ENCODE measurements at regions not wholly inside any gene's neighbourhood (a gene's known extent, or its start where the extent isn't known, plus 50 kb on each side); places are given as distances from the start of the nearest gene placed in this dataset.
"Not testable (repeated sequence)": the region's sequence is repeated elsewhere in the genome, so short reads cannot be mapped to it uniquely, and the experiment has no call there.

- WGBS (ENCODE audit: insufficient coverage, insufficient read length), result 100% methylated on average over 1 of the region's 1 CpG
- Histone ChIP-seq H3K9me3 (ENCODE audit: control insufficient read depth, insufficient read depth, low read length) (no peaks in the 10 kb centered on the region), H3K36me3 (ENCODE audit: control insufficient read depth, insufficient read depth, low read length) (no peaks in the 10 kb centered on the region; the same call in 1 of the 2 replicates), H3K4me1 (ENCODE audit: control insufficient read depth, insufficient read depth, low read length) (no peaks in the 10 kb centered on the region), H3K27me3 (ENCODE audit: control insufficient read depth, insufficient read depth, low read length) (no peaks in the 10 kb centered on the region), H3K27ac (ENCODE audit: low read length) (no peak overlapping the region), H3K4me3 (ENCODE audit: low read length) (no peak overlapping the region)
- DNase-seq (ENCODE audit: low read depth, low spot score), result no peak
Measured at GRCh38 chr1:229854620-229855019, 212.4 kb upstream of the GALNT2 start.

- WGBS (ENCODE audit: insufficient coverage, insufficient read length), result no CpG with 5 or more reads among the region's 7 CpGs
- no peaks in the 10 kb centered on the region for H3K4me1 ChIP-seq (ENCODE audit: control insufficient read depth, insufficient read depth, low read length)
- H3K36me3 ChIP-seq (ENCODE audit: control insufficient read depth, insufficient read depth, low read length), result no peaks in the 10 kb centered on the region; the same call in 1 of the 2 replicates
- H3K27ac ChIP-seq (ENCODE audit: low read length), result no peak overlapping the region
- no peaks in the 10 kb centered on the region for H3K27me3 ChIP-seq (ENCODE audit: control insufficient read depth, insufficient read depth, low read length)
- H3K4me3 ChIP-seq (ENCODE audit: low read length), result no peak overlapping the region
- DNase-seq (ENCODE audit: low read depth, low spot score), result no peak
- no peaks in the 10 kb centered on the region for H3K9me3 ChIP-seq (ENCODE audit: control insufficient read depth, insufficient read depth, low read length)
Measured at GRCh38 chr1:229856009-229856650, 210.9 kb upstream of the GALNT2 start.

- WGBS (ENCODE audit: insufficient coverage, insufficient read length), result no CpG with 5 or more reads among the region's 4 CpGs
- Histone ChIP-seq H3K9me3 (ENCODE audit: control insufficient read depth, insufficient read depth, low read length) (no peaks in the 10 kb centered on the region), H3K4me1 (ENCODE audit: control insufficient read depth, insufficient read depth, low read length) (peaks cover 2% of the 10 kb centered on the region; the same call in 1 of the 2 replicates), H3K27ac (ENCODE audit: low read length) (no peak overlapping the region), H3K36me3 (ENCODE audit: control insufficient read depth, insufficient read depth, low read length) (no peaks in the 10 kb centered on the region; the same call in 1 of the 2 replicates), H3K27me3 (ENCODE audit: control insufficient read depth, insufficient read depth, low read length) (no peaks in the 10 kb centered on the region), H3K4me3 (ENCODE audit: low read length) (no peak overlapping the region)
- DNase-seq (ENCODE audit: low read depth, low spot score), result no peak
Measured at GRCh38 chr1:229857585-229857984, 209.5 kb upstream of the GALNT2 start.

GRCh38 chr1:229859026-229859425 lies 208.0 kb upstream of the GALNT2 start:
- Histone ChIP-seq H3K9me3 (ENCODE audit: control insufficient read depth, insufficient read depth, low read length) (no peaks in the 10 kb centered on the region), H3K27me3 (ENCODE audit: control insufficient read depth, insufficient read depth, low read length) (no peaks in the 10 kb centered on the region), H3K4me3 (ENCODE audit: low read length) (no peak overlapping the region), H3K4me1 (ENCODE audit: control insufficient read depth, insufficient read depth, low read length) (peaks cover 2% of the 10 kb centered on the region; the same call in 1 of the 2 replicates), H3K27ac (ENCODE audit: low read length) (no peak overlapping the region), H3K36me3 (ENCODE audit: control insufficient read depth, insufficient read depth, low read length) (no peaks in the 10 kb centered on the region; the same call in 1 of the 2 replicates)
- no peak for DNase-seq (ENCODE audit: low read depth, low spot score)
- no CpG with 5 or more reads among the region's 5 CpGs for WGBS (ENCODE audit: insufficient coverage, insufficient read length)

- no CpG with 5 or more reads among the region's 6 CpGs for WGBS (ENCODE audit: insufficient coverage, insufficient read length)
- no peaks in the 10 kb centered on the region for H3K9me3 ChIP-seq (ENCODE audit: control insufficient read depth, insufficient read depth, low read length)
Measured at GRCh38 chr1:229860926-229861325, 206.1 kb upstream of the GALNT2 start.

GRCh38 chr1:229862017-229862774 lies 204.8 kb upstream of the GALNT2 start:
- Histone ChIP-seq H3K4me1 (ENCODE audit: control insufficient read depth, insufficient read depth, low read length) (peaks cover 2% of the 10 kb centered on the region; the same call in 1 of the 2 replicates), H3K4me3 (ENCODE audit: low read length) (no peak overlapping the region), H3K27me3 (ENCODE audit: control insufficient read depth, insufficient read depth, low read length) (no peaks in the 10 kb centered on the region), H3K27ac (ENCODE audit: low read length) (no peak overlapping the region), H3K9me3 (ENCODE audit: control insufficient read depth, insufficient read depth, low read length) (no peaks in the 10 kb centered on the region), H3K36me3 (ENCODE audit: control insufficient read depth, insufficient read depth, low read length) (no peaks in the 10 kb centered on the region; the same call in 1 of the 2 replicates)
- 100% methylated on average over 3 of the region's 15 CpGs for WGBS (ENCODE audit: insufficient coverage, insufficient read length)
- DNase-seq (ENCODE audit: low read depth, low spot score), result no peak

More at GRCh38 chr1:229860926-229861325, 206.1 kb upstream of the GALNT2 start:
- Histone ChIP-seq H3K27me3 (ENCODE audit: control insufficient read depth, insufficient read depth, low read length) (no peaks in the 10 kb centered on the region), H3K4me1 (ENCODE audit: control insufficient read depth, insufficient read depth, low read length) (peaks cover 2% of the 10 kb centered on the region; the same call in 1 of the 2 replicates), H3K27ac (ENCODE audit: low read length) (no peak overlapping the region), H3K4me3 (ENCODE audit: low read length) (no peak overlapping the region), H3K36me3 (ENCODE audit: control insufficient read depth, insufficient read depth, low read length) (no peaks in the 10 kb centered on the region; the same call in 1 of the 2 replicates)
- no peak for DNase-seq (ENCODE audit: low read depth, low spot score)

- WGBS (ENCODE audit: insufficient coverage, insufficient read length), result no CpG with 5 or more reads among the region's 16 CpGs
- H3K27me3 ChIP-seq (ENCODE audit: control insufficient read depth, insufficient read depth, low read length), result no peaks in the 10 kb centered on the region
- no peak for DNase-seq (ENCODE audit: low read depth, low spot score)
Measured at GRCh38 chr1:229863651-229864545, 203.1 kb upstream of the GALNT2 start.

GRCh38 chr1:229864686-229865230 lies 202.3 kb upstream of the GALNT2 start:
- Histone ChIP-seq H3K9me3 (ENCODE audit: control insufficient read depth, insufficient read depth, low read length) (no peaks in the 10 kb centered on the region), H3K4me1 (ENCODE audit: control insufficient read depth, insufficient read depth, low read length) (peaks cover 2% of the 10 kb centered on the region; the same call in 1 of the 2 replicates), H3K36me3 (ENCODE audit: control insufficient read depth, insufficient read depth, low read length) (no peaks in the 10 kb centered on the region), H3K4me3 (ENCODE audit: low read length) (no peak overlapping the region), H3K27me3 (ENCODE audit: control insufficient read depth, insufficient read depth, low read length) (no peaks in the 10 kb centered on the region), H3K27ac (ENCODE audit: low read length) (no peak overlapping the region)
- WGBS (ENCODE audit: insufficient coverage, insufficient read length), result no CpG with 5 or more reads among the region's 15 CpGs
- no peak for DNase-seq (ENCODE audit: low read depth, low spot score)

More at GRCh38 chr1:229863651-229864545, 203.1 kb upstream of the GALNT2 start:
- H3K27ac ChIP-seq (ENCODE audit: low read length), result no peak overlapping the region
- no peaks in the 10 kb centered on the region; the same call in 1 of the 2 replicates for H3K36me3 ChIP-seq (ENCODE audit: control insufficient read depth, insufficient read depth, low read length)
- H3K9me3 ChIP-seq (ENCODE audit: control insufficient read depth, insufficient read depth, low read length), result no peaks in the 10 kb centered on the region
- peaks cover 2% of the 10 kb centered on the region; the same call in 1 of the 2 replicates for H3K4me1 ChIP-seq (ENCODE audit: control insufficient read depth, insufficient read depth, low read length)
- H3K4me3 ChIP-seq (ENCODE audit: low read length), result no peak overlapping the region

- not testable (repeated sequence) for H3K9me3 ChIP-seq (ENCODE audit: control insufficient read depth, insufficient read depth, low read length); H3K27ac ChIP-seq (ENCODE audit: low read length); H3K36me3 ChIP-seq (ENCODE audit: control insufficient read depth, insufficient read depth, low read length); H3K27me3 ChIP-seq (ENCODE audit: control insufficient read depth, insufficient read depth, low read length); H3K4me3 ChIP-seq (ENCODE audit: low read length); H3K4me1 ChIP-seq (ENCODE audit: control insufficient read depth, insufficient read depth, low read length); DNase-seq (ENCODE audit: low read depth, low spot score)
- no CpG with 5 or more reads among the region's 32 CpGs for WGBS (ENCODE audit: insufficient coverage, insufficient read length)
Measured at GRCh38 chr1:229865321-229865720, 201.7 kb upstream of the GALNT2 start.

- DNase-seq (ENCODE audit: low read depth, low spot score), result no peak
- H3K9me3 ChIP-seq (ENCODE audit: control insufficient read depth, insufficient read depth, low read length), result no peaks in the 10 kb centered on the region
- WGBS (ENCODE audit: insufficient coverage, insufficient read length), result no CpG with 5 or more reads among the region's 3 CpGs
- no peaks in the 10 kb centered on the region for H3K4me1 ChIP-seq (ENCODE audit: control insufficient read depth, insufficient read depth, low read length)
- H3K4me3 ChIP-seq (ENCODE audit: low read length), result no peak overlapping the region
- H3K27me3 ChIP-seq (ENCODE audit: control insufficient read depth, insufficient read depth, low read length), result no peaks in the 10 kb centered on the region
- H3K27ac ChIP-seq (ENCODE audit: low read length), result no peak overlapping the region
- no peaks in the 10 kb centered on the region for H3K36me3 ChIP-seq (ENCODE audit: control insufficient read depth, insufficient read depth, low read length)
Measured at GRCh38 chr1:229867726-229868125, 199.3 kb upstream of the GALNT2 start.
